Keratinocyte (primary cell): ENCODE measurements at regions not wholly inside any gene's neighbourhood (a gene's known extent, or its start where the extent isn't known, plus 50 kb on each side); places are given as distances from the start of the nearest gene placed in this dataset.

Source experiments
- EZH2 ChIP-seq: IDR thresholded peaks from one replicate; pipeline ENCODE4 v1.6.1; 2012; ENCODE audit warnings: inconsistent platforms, mild to moderate bottlenecking, low read length, moderate library complexity
- TF ChIP-seq, protein P1 (sequence below), 3 experiments: IDR thresholded peaks in 1 of 3; conservative IDR thresholded peaks in 1 of 3; optimal IDR thresholded peaks in 1 of 3; 2 replicates in 2 of 3; 3 replicates in 1 of 3; pipeline versions ENCODE3 to v1.5.1; 2011; ENCODE audit warnings: low read length in 3 of 3, mild to moderate bottlenecking in 3 of 3, moderate library complexity in 2 of 3, control low read depth in 1 of 3, inconsistent platforms in 1 of 3; ENCODE audit not compliant: insufficient read depth in 2 of 3; ENCODE audit errors: extremely low read depth in 1 of 3

DNA sequence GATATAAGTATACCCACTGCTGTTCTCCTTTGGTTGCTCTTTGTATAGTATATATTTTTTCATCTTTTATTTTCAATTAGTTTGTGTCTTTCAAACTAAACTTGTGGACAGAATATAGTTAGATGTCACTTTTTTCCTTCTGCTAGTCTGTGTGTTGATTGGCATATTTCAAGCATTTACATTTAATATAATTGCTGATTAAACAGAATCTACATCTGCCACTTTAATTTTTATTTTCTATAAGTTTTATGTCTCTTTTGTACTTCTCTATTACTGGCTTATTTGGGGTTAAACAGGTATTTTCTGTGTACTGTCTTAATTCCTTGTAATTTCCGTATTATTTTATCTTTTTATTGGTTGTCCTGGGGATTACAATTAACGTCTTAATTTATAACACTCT, 74.4 kb upstream of the CHODL start:
- TF ChIP-seq EZH2 = no peak
- TF ChIP-seq, protein P1, sequence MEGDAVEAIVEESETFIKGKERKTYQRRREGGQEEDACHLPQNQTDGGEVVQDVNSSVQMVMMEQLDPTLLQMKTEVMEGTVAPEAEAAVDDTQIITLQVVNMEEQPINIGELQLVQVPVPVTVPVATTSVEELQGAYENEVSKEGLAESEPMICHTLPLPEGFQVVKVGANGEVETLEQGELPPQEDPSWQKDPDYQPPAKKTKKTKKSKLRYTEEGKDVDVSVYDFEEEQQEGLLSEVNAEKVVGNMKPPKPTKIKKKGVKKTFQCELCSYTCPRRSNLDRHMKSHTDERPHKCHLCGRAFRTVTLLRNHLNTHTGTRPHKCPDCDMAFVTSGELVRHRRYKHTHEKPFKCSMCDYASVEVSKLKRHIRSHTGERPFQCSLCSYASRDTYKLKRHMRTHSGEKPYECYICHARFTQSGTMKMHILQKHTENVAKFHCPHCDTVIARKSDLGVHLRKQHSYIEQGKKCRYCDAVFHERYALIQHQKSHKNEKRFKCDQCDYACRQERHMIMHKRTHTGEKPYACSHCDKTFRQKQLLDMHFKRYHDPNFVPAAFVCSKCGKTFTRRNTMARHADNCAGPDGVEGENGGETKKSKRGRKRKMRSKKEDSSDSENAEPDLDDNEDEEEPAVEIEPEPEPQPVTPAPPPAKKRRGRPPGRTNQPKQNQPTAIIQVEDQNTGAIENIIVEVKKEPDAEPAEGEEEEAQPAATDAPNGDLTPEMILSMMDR (optimal IDR thresholded peaks at IDR 0.05 in 1 of 3, IDR thresholded peaks at IDR 0.05 in 1 of 3, conservative IDR thresholded peaks at IDR 0.05 in 1 of 3; ENCODE audit: extremely low read depth in 1 of 3, insufficient read depth in 2 of 3, low read length in 3 of 3) = no peak
